Fibroblast of upper back skin (primary cell): ENCODE measurements at regions not wholly inside any gene's neighbourhood (a gene's known extent, or its start where the extent isn't known, plus 50 kb on each side); places are given as distances from the start of the nearest gene placed in this dataset.
A peak's percentile ranks its signal among the peaks of the same experiment; 100 is the strongest.

Experiments used
- DNase-seq: peaks from one replicate; pipeline ENCODE4 v3.0.0-alpha.2; 2013

DNA sequence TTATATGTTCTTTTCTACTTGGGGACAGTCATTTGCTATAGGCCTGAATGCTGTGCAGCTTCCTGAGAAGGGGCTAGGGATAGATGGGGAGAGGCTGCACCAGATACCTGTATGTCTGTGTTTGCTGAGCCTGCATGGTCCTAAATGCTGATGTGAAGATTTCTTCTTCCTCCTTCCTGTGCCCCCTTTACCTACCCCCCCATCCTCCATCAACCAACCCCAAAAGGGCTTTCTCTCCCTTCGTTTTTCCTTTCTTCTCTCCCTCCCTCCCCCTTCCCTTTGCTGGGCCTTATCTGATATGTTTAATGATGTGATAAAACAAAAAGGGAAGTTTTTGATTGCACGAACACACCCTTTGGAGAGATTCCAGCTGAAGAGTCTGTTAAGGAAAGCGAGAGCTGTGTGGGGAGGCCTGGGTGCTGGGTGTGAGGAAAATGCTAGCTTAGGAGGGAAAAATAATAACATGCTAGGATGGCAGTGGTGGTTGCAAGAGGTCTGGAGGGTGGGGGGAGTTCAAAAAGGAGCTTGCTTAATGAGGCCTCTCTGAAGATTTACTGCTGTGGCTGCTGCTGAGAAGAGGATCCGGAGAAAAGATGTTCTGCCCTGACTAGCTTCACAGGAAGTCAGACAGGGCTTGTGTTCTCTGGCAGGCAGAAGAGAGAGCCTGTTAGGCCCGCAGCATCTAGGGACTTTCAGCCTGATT is 101.8 kb downstream of the SAMD9 start:
- peak; percentile 72 for DNase-seq

DNA sequence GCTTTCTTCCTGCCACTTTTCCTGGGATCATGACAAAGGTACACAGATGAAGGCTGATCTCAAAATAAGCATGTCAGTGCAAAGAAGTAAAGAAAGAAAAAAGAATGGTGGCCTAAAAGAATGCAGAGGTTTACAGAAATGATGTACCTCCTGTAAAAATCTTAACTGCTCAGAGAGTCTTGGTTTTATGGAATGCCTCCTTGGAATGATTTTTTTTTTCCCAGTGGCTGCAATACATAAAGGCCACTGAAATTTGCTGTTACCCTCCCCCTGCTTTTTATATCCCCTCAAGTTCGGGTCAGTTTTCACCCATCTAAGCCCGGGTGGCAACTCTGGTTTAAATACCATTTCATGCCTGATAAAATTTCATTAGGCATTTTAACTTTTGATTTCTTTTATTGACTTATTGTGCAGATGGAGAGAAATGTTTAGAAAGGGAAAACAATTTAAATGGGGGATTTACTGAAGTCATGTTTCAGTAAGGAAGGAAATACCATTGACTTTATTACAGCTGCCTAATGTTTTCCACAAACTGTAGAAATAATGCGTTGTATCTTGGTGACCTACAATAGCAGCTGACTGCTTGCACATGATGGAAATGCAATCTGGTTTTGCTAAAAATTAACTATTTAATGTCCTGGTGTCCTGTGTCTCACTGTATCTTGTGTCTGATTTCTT is 102.5 kb downstream of the SAMD9 start:
- peak; percentile 87 for DNase-seq

DNA sequence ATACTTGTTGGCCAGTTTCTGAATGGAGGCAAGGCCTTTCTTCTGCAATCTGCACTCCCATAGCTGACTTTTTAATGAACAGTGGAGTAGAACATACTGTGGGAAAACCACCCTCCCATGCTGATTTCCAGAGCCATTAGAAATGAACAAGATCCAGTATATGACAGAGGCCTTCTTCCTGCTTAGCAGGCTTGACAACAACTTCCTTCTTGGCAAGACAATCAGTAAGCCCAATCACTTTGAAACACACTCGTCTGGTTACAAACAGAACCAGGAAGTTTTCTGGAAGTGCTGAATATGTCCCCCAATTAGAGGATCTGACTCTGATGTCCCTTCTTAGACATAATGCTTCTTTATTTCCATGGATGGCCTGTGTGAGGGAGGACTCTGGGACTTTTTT is 103.4 kb downstream of the SAMD9 start:
- DNase-seq = no peak

DNA sequence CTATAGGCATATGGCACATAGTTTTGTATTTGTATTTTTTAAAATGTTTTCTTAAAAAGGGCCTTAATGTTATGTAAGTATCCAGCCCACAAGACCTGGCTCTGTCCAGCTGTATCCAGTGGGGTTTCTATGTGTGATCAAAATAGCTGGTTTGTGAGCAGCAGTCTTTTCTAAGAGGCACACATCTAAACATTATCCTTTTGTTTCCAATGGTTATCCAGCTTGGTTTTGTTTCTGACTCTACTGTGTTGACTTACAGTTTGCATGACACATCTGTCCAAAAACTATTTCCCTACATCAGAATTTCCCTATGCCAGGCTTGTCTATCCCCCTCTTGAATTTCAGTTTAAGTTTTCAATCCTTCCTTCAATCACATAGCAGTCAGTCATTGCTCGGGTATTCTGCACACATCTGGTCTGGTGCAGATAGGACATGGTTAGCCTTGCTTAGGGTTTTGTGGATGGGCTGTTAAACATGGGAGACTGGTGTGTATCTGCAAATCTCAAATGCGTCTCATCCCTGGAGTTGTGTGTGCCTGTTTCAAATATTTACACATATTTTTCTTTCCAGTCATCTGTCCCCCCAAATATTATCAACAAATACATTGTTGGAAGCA is 104.2 kb downstream of the SAMD9 start:
- DNase-seq = peak; percentile 14

DNA sequence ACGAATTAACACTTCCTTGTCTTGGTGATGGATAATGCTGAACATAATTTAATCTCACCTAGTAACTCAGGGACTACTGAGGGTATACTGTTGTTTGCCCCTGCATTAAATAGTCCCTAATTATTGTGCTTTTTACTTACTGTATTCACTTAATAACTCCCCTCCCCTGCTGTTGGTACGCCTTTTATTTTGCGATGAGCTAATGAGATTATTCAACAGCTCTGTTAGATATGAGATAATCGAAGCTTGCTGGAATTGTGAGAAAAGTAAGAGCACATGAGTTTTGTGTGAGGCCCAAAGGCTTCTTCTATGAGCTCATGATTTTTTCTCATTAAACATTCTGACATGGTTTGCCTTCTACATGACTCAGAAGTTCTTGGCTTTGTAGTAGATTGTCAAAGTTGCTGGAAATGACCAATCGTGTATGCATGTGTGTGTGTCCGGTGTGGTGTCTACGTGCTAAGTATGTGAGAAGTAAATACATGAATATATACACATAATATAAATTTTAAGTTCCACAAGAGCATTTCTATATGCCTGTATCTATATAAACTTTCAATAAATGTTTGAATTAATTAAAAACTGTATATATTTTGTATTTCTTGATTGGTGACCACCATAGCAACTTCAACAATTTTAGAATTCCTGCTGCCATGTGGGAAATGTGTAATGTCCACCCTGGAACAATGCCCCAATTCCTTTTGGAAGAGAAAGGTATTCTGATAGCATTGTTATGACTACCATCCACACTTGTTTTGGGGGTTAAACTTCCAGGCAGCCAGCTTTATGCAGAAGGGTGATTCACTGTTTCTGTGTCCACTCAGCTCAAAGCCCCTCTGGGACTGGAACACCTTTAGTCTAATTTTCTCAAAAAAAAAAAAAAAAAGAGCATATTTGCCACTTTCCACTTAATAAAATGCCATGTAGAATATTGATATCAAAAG is 106.2 kb downstream of the SAMD9 start:
- peak; percentile 98 for DNase-seq

DNA sequence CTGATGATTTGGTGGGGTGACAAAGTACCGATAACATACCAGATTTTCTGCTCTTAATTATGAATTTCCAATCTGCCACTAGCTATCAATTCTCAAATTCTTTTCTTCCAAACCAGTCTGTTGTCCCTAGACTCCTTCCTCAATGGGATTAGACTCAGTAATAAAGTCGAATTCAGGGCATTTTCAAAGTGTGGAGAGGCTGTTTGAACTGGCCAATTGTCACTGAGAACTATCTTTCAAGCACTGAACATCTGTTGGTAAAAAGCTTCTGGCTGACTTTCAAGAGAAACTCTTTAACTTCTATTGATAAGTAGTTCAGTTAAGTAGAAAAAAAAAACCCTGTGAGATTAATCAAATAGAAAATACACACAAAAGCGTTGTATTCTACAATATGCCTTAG is 108.9 kb downstream of the SAMD9 start:
- DNase-seq = no peak

DNA sequence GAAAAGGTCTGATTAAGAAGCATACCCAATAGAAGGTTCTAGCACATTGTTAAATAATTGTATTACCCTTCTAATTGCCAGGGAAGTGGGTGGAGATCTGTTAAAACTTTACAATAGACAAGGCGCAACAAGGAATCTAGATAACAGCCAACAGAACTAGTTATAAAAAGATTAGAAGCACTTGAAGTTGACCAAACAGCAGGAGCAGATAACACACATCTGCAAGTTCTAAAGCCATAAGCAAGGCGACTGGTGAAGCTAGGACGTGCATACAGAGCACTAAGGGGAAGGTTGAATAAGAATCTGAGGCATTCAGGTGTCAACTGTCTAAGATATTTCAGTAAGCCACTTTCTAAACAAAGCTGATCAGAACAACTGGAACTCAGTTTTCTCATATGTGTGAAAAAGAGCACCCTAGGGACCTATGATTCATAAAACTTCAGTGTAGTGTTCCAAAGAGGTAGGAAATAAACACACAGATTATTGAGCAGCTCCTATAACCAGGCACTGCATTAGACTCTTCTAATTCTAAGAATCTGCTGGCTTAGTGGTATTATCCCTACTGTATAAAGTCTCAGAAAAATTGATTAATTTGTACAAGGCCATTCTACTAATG is 111.2 kb downstream of the SAMD9 start:
- DNase-seq = no peak

DNA sequence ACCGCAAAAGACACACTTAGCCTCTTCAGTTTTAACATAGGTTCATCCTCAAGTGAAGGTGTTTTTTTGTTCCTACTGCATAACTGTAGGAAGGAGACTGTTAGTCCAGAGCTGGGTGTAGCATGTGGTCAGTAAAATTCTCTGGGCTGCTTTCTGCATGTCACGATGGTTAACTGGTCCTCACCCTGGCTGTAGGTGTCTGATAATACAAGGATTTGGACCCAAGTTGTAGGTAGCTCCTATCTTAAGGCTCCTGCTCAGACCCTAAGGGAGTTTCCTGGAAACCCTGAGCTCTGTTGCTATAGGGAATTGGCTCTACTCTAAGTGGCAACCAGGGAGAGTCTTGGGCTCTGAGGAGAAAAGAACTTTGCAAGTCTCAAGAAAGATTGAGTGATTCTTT is 112.9 kb downstream of the SAMD9 start:
- no peak for DNase-seq

DNA sequence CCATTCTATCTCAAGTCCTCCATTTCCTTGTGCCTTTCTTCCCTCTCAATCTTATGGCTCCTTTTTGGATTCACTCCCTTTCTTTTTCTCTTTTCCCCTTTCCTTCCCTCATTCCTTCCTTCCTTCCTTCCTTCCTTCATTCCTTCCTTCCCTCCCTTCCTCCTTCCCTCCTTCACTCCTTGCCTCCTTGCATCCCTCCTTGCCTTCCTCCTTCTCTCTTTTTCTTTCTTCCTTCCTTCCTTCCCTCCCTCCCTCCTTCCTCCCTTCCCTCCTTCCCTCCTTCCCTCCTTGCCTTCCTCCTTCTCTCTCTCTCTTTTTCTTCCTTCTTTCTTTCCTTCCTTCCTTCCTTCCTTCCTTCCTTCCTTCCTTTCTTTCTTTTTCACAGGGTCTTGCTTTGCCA is 120.1 kb downstream of the SAMD9 start:
- no peak for DNase-seq

DNA sequence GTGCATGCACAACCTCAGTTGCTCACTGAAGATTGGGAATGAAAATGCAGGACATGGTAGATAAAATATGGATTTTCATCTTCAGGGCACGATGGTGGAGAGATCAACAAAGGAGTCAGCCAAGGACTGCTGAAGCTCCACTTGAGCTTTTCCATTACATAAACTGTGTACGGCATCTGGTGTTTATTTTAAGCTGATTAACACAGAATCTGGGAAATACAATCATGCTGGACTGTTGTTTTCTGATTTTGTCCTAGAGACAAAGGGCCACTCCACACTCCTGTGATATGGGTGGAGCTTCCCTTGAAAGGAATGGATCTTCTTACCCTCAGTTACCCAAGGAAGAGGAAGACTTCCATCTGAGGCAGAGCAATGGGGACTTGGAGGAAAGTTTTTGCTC is 120.6 kb downstream of the SAMD9 start:
- no peak for DNase-seq

DNA sequence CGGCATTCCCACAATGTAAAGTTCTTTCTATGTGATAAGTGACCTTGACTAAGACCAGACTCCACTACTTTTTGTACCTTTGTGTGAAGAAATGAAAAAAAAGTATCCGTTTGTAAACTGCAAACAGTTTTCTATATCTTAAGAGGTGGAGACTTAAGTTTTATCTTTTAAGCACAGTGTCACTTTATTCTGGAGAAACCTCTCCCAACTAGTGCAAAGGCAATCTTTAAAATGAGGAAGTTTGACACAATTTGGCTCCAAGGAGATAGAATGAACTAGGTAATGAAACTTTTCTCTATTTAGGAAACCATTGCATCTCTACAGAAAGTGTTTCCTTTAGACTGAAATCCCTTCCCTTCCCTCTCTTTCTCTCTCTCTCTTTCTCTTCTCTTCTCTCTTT is 122.9 kb downstream of the SAMD9 start:
- no peak for DNase-seq

DNA sequence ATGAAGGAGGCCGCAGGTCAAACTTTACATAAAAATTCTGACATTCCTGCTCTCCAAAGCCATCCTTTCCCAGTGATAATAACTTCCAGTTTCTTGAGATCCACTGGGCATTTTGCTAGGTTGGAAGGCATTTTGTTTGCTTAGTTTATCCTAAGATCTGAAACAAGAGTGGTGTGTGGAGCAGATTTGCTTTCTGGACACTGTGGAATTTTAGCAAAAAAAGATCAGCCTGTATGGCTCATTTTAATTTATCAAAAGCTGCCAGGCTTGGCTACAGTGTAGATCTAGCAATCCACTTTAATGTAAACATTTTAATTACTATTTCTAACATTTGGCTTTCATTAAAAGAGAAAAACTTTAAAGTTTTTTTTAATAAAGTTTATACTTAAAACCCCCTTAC is 124.8 kb downstream of the SAMD9 start:
- no peak for DNase-seq

DNA sequence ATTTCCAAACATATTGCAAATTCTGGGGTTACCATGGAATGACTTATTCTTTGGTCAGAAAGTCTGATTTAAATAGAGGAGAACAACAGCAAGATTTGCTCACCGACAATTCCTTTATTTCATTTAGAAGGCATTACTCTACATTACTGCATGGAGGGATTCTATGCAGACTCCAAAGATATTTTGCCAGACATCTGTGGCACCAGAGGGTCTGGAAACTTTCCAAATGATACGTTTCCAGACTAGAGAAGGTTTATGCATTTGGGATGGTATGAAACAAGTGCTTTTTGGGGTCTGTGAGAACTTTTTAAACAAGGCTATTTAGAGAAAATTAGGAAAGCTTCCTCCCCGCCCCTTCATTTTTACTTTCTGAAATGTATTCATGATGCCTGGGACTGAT is 125.3 kb downstream of the SAMD9 start:
- no peak for DNase-seq

DNA sequence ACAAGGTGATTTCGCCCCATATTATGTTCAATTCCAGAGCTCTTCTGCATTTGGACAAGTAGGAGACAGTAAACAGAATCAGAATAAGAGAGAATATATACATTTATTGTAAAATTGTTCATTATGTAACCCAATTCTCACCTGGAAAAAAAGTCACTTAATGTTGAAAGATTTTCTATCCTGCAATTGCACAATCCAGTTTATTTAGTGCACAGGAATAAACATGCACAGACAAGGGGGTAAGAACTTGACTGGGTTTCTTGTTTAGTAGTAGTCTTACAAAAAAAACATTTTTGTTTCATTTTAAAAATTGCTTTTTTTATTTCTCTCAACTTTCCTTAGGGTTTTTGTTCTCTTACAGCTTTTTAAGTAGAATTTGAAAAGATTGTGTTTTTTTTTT is 126.6 kb downstream of the SAMD9 start:
- no peak for DNase-seq

DNA sequence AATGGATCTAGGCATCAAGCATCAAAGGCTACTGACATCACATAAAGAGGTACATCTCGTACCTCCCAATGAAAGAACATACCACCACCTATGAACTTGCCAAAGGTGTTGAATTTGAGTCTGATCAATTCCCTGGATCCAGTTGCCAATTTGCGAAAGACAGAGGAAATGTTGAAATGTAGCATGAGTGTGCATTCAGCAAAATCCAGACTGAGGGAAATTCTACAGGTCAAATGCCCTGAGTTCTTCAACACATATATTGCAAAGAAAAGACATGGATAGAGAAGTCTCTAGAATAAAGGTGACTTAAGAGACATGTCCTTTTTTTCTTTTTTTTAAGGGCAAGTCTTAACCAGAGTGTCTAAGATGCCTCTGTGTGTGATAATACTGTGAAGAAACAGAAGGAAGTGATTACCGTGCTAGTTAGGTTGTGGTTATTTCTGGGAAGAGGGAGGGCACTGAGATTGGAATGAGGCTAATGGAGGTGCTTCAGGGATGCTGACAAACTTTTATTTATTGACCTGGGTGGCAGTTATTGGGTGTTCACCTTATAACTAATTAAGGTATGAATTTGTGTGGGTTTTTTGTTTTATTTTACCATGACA is 128.7 kb downstream of the SAMD9 start:
- peak; percentile 66 for DNase-seq

DNA sequence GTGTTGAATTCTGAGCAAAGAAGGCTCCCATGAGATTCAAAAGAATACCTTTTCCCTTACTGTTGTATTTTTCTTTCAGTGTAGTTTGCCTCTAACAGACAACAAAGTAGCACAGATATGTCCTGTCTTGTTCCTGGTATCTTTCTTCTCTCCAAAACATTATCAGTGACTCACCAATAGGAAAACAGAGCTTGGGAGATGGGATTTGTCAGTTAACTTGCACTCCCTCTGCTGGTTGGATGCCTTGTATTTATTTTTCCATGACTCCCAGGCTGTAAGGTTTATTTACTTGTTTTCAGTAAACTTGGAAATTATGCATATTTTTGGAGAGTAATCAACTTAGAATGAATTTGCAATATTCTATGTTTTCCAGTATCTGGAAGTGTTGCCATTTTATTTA is 129.7 kb downstream of the SAMD9 start:
- peak; percentile 55 for DNase-seq

DNA sequence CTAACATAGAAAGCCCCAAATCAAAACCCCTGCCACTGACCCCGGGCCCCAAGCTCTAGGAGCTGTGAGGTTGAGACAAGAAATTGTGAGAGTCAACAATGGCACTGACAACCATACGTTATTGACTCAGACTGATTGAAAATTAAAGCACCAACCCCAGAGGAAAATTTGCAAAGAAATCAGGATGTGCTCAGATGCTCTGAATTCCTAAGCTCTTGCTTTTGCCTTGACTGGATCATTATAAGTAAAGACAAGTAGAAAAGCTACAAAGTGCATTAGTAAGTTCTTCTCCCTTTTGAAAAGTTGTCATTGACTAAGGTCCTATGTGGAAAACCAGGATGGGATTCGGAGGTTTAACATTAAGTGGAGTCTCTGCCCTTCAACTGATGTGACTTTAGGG is 130.2 kb downstream of the SAMD9 start:
- peak; percentile 50 for DNase-seq

DNA sequence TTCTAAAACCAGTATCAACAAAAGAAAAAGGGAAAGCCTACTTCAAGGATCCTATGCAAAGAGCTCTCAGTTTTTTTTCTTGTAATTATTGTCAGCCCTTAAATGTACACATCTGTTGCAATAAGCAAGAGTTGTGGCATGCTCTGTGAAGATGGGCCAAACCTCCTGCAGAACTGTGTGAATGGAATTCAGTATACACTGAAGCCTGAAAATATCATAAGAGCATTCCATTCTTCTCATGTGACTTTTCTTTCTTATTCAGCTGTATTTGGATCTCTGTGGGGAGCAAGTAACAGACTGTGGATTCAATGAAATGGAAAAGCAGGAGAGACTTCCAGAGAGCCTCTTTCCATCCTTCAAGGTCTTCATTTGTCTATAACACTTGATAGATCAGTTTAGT is 130.7 kb downstream of the SAMD9 start:
- DNase-seq = peak; percentile 92

DNA sequence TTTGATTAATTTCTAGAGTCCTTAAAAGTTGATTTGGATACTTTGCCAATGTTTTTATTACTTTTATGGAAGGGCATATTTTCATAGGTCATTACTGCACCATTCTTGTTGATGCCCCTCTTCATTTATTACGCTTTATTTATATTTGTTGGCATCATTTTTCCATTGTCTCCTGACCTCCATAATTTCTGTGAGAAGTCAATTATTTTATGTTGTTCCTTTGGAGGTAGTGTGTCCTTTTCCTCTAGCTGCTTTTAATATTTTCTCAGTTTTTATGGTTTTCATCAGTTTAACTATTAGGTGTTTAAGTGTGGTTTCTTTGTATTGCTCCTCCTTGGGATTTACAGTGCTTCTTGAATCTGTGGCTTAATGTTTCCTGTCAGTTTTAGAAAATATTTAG is 134.9 kb downstream of the SAMD9 start:
- DNase-seq = no peak

DNA sequence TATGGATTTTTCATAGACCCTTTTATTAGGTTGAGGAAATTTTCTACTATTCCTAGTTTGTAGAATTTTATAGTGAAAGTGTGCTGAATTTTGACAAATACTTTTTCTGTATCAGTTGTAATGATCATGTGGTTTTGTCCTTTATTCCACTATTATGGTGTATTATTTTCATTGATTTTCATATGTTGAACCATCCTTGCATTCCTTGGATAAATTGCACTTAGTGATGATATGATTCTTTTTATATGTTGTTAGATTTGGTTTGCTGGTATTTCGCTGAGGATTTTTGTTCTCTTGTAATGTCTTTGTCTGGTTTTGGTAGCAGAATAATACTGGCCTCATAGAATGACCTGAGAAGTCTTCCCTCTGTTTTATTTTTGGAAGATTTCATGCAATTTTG is 140.6 kb upstream of the CDK6 start:
- DNase-seq = no peak

DNA sequence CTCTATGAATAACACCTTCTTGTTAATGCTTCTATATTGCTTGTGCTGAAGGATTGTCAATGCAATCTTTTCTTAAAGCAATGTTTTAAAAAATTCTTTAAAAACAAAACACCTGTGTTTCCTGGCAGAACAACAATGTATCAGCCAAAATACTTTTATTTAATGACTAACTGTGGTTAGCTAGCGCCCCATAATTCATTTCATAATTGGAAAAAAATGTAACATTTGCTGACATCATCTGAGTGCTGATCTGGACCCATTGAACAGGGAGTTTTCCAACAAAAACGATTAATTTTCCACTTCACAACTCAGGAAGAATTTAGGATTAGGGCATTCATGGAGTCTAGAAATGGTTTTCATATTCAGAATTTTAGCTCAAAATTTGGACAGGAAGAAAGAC is 137.6 kb upstream of the CDK6 start:
- peak; percentile 78 for DNase-seq

DNA sequence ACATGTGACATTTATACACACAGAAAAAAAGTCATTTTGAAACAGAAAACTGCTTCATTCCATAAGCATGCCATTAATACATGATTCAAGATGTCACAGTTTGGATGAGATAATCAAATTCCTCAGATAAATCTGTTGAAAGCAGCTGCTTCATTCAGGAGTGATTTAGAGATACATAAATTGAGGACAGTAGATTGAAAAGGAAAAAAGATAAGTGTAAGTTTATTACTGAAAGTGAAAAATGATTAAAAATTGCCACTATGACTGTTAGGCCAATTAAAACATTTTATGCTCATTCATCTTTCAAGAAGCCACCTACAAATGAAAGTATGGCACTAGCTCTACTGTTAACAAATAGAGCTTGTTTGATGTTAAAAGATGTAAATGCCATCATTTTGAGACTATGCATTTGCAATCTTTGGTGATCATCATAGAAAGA is 136.9 kb upstream of the CDK6 start:
- DNase-seq = peak; percentile 49
